B cell (primary cell): ENCODE measurements at regions not wholly inside any gene's neighbourhood (a gene's known extent, or its start where the extent isn't known, plus 50 kb on each side); places are given as distances from the start of the nearest gene placed in this dataset.

Experiments used
- ATAC-seq: fragments of 200-7000 bp; cut with Tn5 transposase; one replicate; pipeline ENCODE4 v1.10.0; 2021; ENCODE audit warnings: low read depth, mild to moderate bottlenecking, moderate number of reproducible peaks, moderate library complexity
- CTCF ChIA-PET: fragments of 350-600 bp; sonication (Branson Sonifier 250); formaldehyde crosslinking; loops from one replicate; lab custom pipeline; 2021; ENCODE audit warnings: antibody characterized with exemption, inconsistent platforms; lab: Charles Lee
- POLR2A ChIA-PET: fragments of 350-600 bp; sonication (Branson Sonifier 250); formaldehyde crosslinking; loops from one replicate; lab custom pipeline; 2021; ENCODE audit warnings: antibody characterized with exemption; lab: Charles Lee
- DNase-seq: peaks from one replicate; pipeline ENCODE4 v3.0.0; 2013
- H2AFZ ChIP-seq: 2 replicates; pipeline ENCODE4 v1.6.1; 2012; ENCODE audit warnings: mild to moderate bottlenecking, low read depth, low read length; ENCODE audit not compliant: insufficient read depth, poor library complexity, severe bottlenecking
- H3K27ac ChIP-seq, 2 donors: 1 replicate in 1 of 2; 2 replicates in 1 of 2; pipeline ENCODE4 v1.5.1; 2012 to 2013; ENCODE audit warnings: low read length in 2 of 2, mild to moderate bottlenecking in 2 of 2, moderate library complexity in 1 of 2
- H3K27me3 ChIP-seq, 4 experiments: fragments of 200-600 bp in 1 of 4; sonication (generic) in 1 of 4; replicated peaks in 1 of 4; 1 replicate in 2 of 4; 2 replicates in 2 of 4; pipeline versions ENCODE4 v1.6.1 to v1.7.0; 2013 to 2016; ENCODE audit warnings: low read length in 3 of 4, mild to moderate bottlenecking in 2 of 4, mixed read lengths in 1 of 4, moderate library complexity in 1 of 4; ENCODE audit not compliant: insufficient read depth in 4 of 4, control insufficient read depth in 3 of 4; ENCODE audit errors: control extremely low read depth in 1 of 4
- H3K36me3 ChIP-seq, 2 experiments: replicated peaks in 1 of 2; 1 replicate in 1 of 2; 2 replicates in 1 of 2; pipeline versions ENCODE4 v1.6.1 to v1.7.1; 2013; ENCODE audit warnings: low read length in 1 of 2; ENCODE audit not compliant: insufficient read depth in 2 of 2, control insufficient read depth in 1 of 2; ENCODE audit errors: control extremely low read depth in 1 of 2, extremely low read depth in 1 of 2
- H3K4me1 ChIP-seq, 2 donors: fragments of 200-600 bp in 1 of 2; sonication (generic) in 1 of 2; 1 replicate in 1 of 2; 2 replicates in 1 of 2; pipeline versions ENCODE4 v1.5.1 to v1.6.1; 2013 to 2017; ENCODE audit warnings: low read length in 2 of 2; ENCODE audit not compliant: control insufficient read depth in 2 of 2, insufficient read depth in 2 of 2
- H3K4me2 ChIP-seq: replicated peaks from 2 replicates; pipeline ENCODE3; 2012; ENCODE audit warnings: mild to moderate bottlenecking, low read depth, low read length; ENCODE audit not compliant: poor library complexity, severe bottlenecking
- H3K4me3 ChIP-seq, 5 experiments: fragments of 200-600 bp in 1 of 5; sonication (generic) in 1 of 5; 1 replicate in 3 of 5; 2 replicates in 2 of 5; pipeline versions ENCODE4 v1.5.1 to v1.7.0; 2011 to 2016; ENCODE audit warnings: low read length in 4 of 5, mild to moderate bottlenecking in 4 of 5, low read depth in 2 of 5, control low read depth in 1 of 5, moderate library complexity in 1 of 5; ENCODE audit not compliant: insufficient read depth in 1 of 5; ENCODE audit errors: control extremely low read depth in 1 of 5, extremely low read depth in 1 of 5
- H3K79me2 ChIP-seq: fragments of 200-600 bp; sonication (generic); one replicate; pipeline ENCODE4 v1.6.0; 2016; ENCODE audit warnings: low read length; ENCODE audit not compliant: control insufficient read depth, insufficient read depth
- H3K9ac ChIP-seq: fragments of 200-600 bp; sonication (generic); 2 replicates; pipeline ENCODE4 v1.6.1; 2017; ENCODE audit warnings: mild to moderate bottlenecking, low read length, moderate library complexity
- H3K9me3 ChIP-seq, 3 donors: one replicate each; pipeline versions ENCODE4 v1.6.1 to v1.7.1; 2013; ENCODE audit warnings: low read length in 2 of 3; ENCODE audit not compliant: control insufficient read depth in 2 of 3, insufficient read depth in 1 of 3; ENCODE audit errors: control extremely low read depth in 1 of 3
- H4K20me1 ChIP-seq: 2 replicates; pipeline ENCODE4 v1.6.0; 2012; ENCODE audit warnings: mild to moderate bottlenecking, low read length; ENCODE audit not compliant: insufficient read depth, control insufficient read depth, poor library complexity, severe bottlenecking
- H3K27ac Mint-ChIP-seq: one replicate; pipeline ENCODE4 v1.8.0; 2021; ENCODE audit warnings: mixed read lengths
- H3K27me3 Mint-ChIP-seq: one replicate; pipeline ENCODE4 v1.8.0; 2021; ENCODE audit warnings: mixed read lengths
- H3K4me1 Mint-ChIP-seq: one replicate; pipeline ENCODE4 v1.8.0; 2021; ENCODE audit warnings: mixed read lengths
- H3K4me3 Mint-ChIP-seq: one replicate; pipeline ENCODE4 v1.8.0; 2021; ENCODE audit warnings: mixed read lengths
- H3K9me3 Mint-ChIP-seq: one replicate; pipeline ENCODE4 v1.8.0; 2022; ENCODE audit warnings: mixed read lengths; ENCODE audit not compliant: insufficient read depth
- EZH2 ChIP-seq: IDR thresholded peaks from 2 replicates; pipeline ENCODE4 v1.6.1; 2012; ENCODE audit warnings: borderline replicate concordance, low read depth, mild to moderate bottlenecking, moderate library complexity, low read length; ENCODE audit not compliant: insufficient read depth, poor library complexity, severe bottlenecking
- WGBS: methylation state at CpG from one replicate; pipeline ENCODE4 v1.1.5; 2013; ENCODE audit warnings: missing lambda C conversion rate; ENCODE audit not compliant: insufficient coverage; 5-methylcytosine and 5-hydroxymethylcytosine counted together
- intact Hi-C: fragments of 100-400 bp; cut with micrococcal nuclease; formaldehyde crosslinking; loops from one replicate; pipeline ENCODE4 v1.10.0; 2022
- TF ChIP-seq, protein P1 (sequence below): fragments of 200-600 bp; IDR thresholded peaks from one replicate; pipeline ENCODE4 v1.8.0; 2022; ENCODE audit warnings: antibody characterized with exemption, mild to moderate bottlenecking

DNA sequence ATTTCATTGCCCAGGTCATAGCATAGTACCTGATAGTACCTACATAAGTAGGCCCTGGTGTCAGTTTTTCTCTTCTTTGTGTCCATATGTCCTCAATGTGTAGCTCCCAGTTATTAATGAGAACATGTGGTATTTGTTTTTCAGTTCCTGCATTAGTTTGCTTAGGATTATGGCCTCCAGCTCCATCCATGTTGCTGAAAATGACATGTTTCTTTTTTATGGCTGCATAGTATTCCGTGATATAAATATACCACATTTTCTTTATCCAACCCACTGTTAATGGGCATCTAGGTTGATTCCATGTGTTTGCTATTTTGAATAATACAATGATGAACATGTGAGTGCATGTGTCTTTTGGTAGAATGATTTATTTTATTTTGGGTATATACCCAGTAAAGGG lies 641.6 kb downstream of the RFPL4B start:
- CTCF ChIA-PET, result no interaction called here
- POLR2A ChIA-PET, result no interaction called here
- TF ChIP-seq, protein P1, sequence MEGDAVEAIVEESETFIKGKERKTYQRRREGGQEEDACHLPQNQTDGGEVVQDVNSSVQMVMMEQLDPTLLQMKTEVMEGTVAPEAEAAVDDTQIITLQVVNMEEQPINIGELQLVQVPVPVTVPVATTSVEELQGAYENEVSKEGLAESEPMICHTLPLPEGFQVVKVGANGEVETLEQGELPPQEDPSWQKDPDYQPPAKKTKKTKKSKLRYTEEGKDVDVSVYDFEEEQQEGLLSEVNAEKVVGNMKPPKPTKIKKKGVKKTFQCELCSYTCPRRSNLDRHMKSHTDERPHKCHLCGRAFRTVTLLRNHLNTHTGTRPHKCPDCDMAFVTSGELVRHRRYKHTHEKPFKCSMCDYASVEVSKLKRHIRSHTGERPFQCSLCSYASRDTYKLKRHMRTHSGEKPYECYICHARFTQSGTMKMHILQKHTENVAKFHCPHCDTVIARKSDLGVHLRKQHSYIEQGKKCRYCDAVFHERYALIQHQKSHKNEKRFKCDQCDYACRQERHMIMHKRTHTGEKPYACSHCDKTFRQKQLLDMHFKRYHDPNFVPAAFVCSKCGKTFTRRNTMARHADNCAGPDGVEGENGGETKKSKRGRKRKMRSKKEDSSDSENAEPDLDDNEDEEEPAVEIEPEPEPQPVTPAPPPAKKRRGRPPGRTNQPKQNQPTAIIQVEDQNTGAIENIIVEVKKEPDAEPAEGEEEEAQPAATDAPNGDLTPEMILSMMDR, result no peak
- TF ChIP-seq EZH2, result no peak
- WGBS, result no CpG with 5 or more reads among the region's 1 CpG
- intact Hi-C loops, result no loop called here
- Mint-ChIP-seq H3K27ac (no peak overlapping the region), H3K9me3 (no peaks in the 10 kb centered on the region), H3K4me3 (no peak overlapping the region), H3K4me1 (no peaks in the 10 kb centered on the region), H3K27me3 (no peaks in the 10 kb centered on the region)
- H3K27ac ChIP-seq, result no peak overlapping the region
- ATAC-seq (no peak), DNase-seq (no peak)
- no peaks in the 10 kb centered on the region for H3K36me3 ChIP-seq
- no peaks in the 10 kb centered on the region for H4K20me1 ChIP-seq
- no peak overlapping the region for H2AFZ ChIP-seq
- no peaks in the 10 kb centered on the region for H3K27me3 ChIP-seq
- H3K4me2 ChIP-seq, result no peak overlapping the region
- H3K9ac ChIP-seq, result no peak overlapping the region
- no peak overlapping the region for H3K4me3 ChIP-seq
- H3K4me1 ChIP-seq, result no peaks in the 10 kb centered on the region
- H3K9me3 ChIP-seq, result peaks cover 0 to 5% (median 2%) of the 10 kb centered on the region in 3 donors
- no peaks in the 10 kb centered on the region for H3K79me2 ChIP-seq

DNA sequence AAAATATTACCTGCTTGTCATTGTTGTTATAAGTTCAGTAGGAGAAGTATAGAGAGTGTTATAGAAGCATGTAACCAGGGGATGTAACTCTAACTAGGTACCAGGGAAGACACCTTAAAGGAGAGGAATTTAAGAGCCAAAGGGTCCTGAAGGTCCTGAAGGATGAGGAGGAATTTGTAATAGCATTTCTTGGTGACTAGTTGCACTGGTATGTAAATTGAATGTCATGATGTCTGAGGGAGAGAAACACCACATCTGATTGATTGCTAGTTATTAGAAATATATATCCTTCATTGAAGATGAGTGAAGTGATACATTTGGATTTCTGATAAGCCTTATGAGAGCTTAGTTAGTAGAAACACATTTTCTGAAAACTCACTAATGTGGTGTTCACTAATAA lies 643.8 kb downstream of the RFPL4B start:
- Histone ChIP-seq H3K4me1 (no peaks in the 10 kb centered on the region), H3K9ac (no peak overlapping the region), H3K27me3 (no peaks in the 10 kb centered on the region), H3K4me2 (no peak overlapping the region), H3K27ac (no peak overlapping the region), H3K79me2 (no peaks in the 10 kb centered on the region), H4K20me1 (no peaks in the 10 kb centered on the region), H2AFZ (no peak overlapping the region), H3K4me3 (no peak overlapping the region), H3K36me3 (no peaks in the 10 kb centered on the region), H3K9me3 (peaks cover 0 to 5% (median 2%) of the 10 kb centered on the region in 3 donors)
- no peaks in the 10 kb centered on the region for H3K4me1 Mint-ChIP-seq
- no peaks in the 10 kb centered on the region for H3K9me3 Mint-ChIP-seq
- TF ChIP-seq, protein P1, result no peak
- TF ChIP-seq EZH2, result no peak
- ChIA-PET POLR2A (no interaction called here), CTCF (no interaction called here)
- H3K27ac Mint-ChIP-seq, result no peak overlapping the region
- H3K4me3 Mint-ChIP-seq, result no peak overlapping the region
- H3K27me3 Mint-ChIP-seq, result no peaks in the 10 kb centered on the region
- intact Hi-C loops, result no loop called here
- ATAC-seq, result no peak
- no peak for DNase-seq
